ENCODE measurements at regions not wholly inside any gene's neighbourhood (a gene's known extent, or its start where the extent isn't known, plus 50 kb on each side); places are given as distances from the start of the nearest gene placed in this dataset.

DNA sequence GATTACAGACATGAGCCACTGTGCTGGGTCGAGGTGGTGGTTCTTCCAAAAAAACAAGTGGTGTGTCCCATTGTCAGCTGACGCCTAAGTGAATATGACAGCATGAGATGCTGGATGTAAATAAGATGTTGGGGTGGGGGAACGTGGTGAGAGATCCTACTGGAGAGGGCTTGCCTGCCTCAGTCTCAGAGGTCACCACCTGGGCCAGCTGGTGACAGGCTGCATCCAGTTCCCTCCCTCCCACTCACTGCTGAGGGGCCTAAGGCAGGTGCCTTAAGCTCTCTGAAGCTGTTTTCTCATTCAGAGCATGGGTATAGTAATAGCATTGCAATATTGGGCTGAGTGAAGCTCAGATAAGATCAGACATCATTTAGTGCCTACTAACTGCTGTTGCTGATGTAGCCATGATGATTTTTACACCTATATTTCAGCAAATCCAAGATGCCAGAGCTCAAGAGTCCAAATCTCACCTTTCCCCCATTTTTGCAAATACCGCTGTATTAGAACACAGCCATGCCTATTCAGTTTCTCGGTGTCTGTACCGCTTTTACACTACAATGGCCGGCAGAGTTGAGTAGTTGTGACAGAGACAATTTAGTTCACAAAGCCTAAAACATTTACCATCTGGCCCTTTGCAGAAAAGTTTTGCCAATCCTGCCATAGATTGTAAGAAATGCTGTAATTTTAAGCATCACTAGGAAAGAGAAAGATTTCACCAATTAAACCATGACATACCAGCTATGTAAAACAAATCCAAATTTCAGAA is 171.3 kb downstream of the ANKRD60 start:
- TF ChIP-seq POLR2A (IDR thresholded peaks at IDR 0.05; ENCODE audit: low read depth, low read length) (no peak), TAF1 (IDR thresholded peaks at IDR 0.05; ENCODE audit: low read depth, low read length) (no peak), POU2F2 (IDR thresholded peaks at IDR 0.05; ENCODE audit: low read depth, low read length) (no peak), POLR2AphosphoS5 (IDR thresholded peaks at IDR 0.05; ENCODE audit: low read depth, low read length) (no peak)

Measured in GM12891 (cell line).